Medulla oblongata (tissue), 1 donor: ENCODE measurements at regions not wholly inside any gene's neighbourhood (a gene's known extent, or its start where the extent isn't known, plus 50 kb on each side); places are given as distances from the start of the nearest gene placed in this dataset.

Experiments used
- DNase-seq: peaks from one replicate; pipeline ENCODE4 v3.0.0-alpha.2; 2015; ENCODE audit errors: extremely low spot score

DNA sequence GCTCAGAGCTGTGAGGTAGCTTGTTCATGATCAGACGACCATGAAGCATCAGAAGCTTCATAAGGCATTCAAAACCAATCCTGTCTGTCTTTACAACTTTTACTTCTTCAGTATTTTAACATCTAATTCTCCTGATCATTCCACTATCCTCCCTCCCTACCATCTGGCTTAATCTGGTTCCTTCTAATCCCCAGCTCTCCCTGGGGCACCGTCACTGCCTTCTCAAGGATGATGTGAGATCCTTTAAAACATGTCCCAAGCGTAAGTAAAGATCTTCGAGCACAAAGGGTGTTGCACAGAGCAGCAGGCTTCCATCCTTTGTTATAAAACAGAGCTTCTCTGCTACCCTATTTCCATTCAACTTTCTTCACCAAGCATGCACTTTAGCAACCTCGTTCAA, 362.7 kb upstream of the ARRDC4 start:
- no peak for DNase-seq

- DNase-seq, result no peak
These were observed 362.1 kb upstream of the ARRDC4 start for GRCh38 chr15:97598353-97598798.

- DNase-seq, result no peak
These were observed 360.3 kb upstream of the ARRDC4 start for GRCh38 chr15:97600190-97600589.

DNA sequence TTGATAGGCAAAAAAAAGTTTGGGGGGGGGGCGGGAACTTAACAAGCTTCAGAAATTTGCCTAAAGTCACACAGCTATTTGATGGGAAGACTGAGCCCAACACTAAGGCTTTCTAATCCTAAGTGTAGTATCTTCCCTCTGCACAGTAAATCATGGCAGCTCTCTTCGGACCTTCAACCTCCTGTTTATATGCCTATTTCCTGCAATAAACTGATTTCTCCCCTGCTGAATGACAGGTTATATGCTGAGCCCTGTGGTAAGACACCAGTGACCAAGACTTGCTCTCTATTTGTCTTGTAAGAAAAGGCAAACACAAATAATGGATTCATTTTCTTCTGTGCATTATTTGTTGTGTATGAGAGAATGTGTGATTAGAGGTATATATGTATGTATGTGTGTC, 355.8 kb upstream of the ARRDC4 start:
- DNase-seq, result no peak

GRCh38 chr15:97615114-97615513, 345.4 kb upstream of the ARRDC4 start:
- DNase-seq, result no peak

DNA sequence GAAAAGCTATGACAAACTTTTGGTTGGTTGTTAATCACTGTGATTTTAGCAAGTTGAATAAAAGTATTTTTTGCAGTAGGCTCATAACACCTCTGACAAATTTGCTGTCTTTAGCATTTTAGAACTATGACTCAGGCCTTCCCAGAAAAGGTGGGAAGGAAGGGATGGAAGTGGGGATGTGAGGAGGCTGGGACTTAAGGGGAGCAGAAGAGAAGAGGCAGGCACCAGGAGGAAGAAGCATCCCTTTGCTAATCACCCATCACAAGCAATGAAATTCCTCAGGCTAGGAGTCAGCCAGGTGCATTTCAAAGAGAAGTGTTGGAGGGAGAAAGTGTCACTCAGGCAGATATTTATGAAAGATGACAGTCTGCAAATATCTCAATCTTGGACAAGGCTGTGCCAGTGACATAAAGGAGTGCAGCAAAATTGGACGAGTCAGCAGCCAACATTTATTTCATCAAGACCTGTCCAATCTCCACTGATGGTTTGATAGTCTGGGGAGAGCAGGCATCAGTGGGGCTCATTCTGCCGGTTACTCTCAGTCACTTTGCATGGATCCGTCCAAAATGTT, 337.3 kb upstream of the ARRDC4 start:
- no peak for DNase-seq

DNA sequence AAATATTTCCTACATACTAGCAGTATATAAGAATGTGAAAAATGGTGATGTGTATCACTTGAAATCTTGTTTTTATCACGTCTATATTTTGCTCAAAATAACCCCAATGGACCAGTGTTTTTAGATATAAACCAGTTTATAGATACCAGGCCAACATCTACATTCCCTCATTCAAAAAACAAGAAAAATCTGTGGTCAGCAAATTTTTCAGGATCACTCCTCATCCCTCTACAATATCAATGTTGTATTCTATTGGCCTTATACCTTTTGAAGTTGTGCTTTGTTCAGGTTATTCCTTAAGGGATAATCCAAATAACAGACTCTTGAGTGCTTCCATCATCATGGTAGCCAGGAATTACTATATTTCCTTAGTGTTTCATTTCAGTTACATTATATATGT, 332.9 kb upstream of the ARRDC4 start:
- DNase-seq, result no peak

DNA sequence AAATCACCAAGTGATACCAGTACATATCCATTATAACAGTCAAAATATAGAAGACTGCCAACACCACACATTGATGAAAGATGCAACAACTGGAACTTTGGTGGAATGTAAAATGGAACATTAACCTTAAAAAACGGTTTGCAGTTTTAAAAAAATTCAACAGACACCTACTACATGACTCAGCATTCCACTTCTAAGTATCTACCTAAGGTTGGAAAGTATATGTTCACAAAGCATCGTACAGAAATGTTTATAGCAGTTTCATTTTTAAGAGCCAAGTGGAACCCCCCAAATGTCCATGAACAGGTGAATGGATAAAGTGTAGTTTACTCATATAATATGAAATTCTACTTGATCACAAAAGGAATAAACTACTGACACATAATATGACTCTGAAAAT, 314.7 kb upstream of the ARRDC4 start:
- DNase-seq, result no peak

DNA sequence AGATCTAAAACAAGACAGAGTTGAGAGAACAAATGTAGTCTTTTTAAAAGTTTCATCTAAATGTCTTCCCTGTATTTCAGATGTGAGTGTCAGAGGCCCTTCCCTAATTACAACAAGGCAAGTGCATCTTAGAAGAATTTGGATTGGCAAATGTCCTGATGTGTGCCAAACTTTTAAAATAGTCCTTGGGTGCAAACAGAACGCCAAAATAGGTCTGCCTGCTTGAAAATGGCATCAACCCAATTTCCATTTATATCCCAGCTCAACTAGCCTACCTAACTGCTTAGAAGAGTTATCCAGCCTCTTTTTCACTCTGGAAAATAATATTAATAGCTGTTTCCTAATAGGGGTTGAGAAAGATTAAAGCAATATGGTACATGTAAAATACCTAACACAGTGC, 311.8 kb upstream of the ARRDC4 start:
- no peak for DNase-seq

- DNase-seq, result no peak
These were observed 308.5 kb upstream of the ARRDC4 start for GRCh38 chr15:97652041-97652440.

GRCh38 chr15:97652700-97653167, 307.8 kb upstream of the ARRDC4 start:
- DNase-seq, result no peak

DNA sequence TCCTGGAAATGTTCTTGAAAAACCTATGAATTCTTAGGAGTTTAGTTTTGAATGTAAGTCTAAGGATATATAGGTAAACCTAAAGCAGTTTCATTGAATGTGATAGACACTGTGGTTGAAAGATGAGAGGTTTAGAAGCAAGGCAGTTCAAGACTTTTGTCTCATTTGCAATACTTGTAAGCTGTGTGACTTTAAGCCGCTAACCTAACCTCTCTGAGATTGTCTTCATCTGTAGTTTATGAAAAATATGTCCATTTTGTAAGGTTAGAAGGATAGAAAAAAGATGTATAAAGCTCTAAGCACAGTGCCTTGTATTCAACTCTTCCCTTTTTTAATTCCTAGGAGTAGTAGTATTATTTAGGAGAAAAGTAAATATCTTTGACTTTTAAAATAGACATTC, 306.6 kb upstream of the ARRDC4 start:
- no peak for DNase-seq

DNA sequence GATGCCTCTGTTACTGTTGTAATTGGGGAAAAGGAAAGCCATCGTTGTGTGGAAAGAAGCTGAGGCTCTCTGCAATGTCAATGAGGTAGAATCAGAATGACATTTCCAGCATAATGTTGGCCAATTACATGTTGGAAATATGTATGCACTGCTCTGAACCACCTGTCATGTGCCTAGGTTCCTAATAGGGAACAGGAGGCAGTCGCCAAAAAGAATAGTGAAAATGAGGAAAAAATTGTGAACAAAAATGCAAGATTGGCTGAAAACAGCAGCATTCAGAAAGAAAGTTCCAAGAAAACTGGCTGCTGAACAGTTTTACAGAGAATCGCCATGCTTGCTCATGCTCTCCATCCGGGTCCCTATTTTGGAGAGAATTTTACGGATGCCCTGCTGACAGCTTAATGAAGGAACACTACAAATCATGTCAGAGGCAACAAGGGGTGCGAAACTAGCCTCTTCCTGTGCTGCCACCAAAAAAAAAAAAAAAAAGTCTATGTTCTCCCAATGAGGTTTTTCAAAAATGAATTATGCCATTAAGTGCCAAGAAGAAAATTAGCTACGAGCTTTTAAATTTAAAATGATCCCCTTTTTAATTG, 305.9 kb upstream of the ARRDC4 start:
- DNase-seq, result no peak

- no peak for DNase-seq
These were observed 298.7 kb upstream of the ARRDC4 start for GRCh38 chr15:97661796-97662195.

- no peak for DNase-seq
These were observed 287.9 kb upstream of the ARRDC4 start for GRCh38 chr15:97672586-97672985.

- no peak for DNase-seq
These were observed 281.8 kb upstream of the ARRDC4 start for GRCh38 chr15:97678656-97679055.

DNA sequence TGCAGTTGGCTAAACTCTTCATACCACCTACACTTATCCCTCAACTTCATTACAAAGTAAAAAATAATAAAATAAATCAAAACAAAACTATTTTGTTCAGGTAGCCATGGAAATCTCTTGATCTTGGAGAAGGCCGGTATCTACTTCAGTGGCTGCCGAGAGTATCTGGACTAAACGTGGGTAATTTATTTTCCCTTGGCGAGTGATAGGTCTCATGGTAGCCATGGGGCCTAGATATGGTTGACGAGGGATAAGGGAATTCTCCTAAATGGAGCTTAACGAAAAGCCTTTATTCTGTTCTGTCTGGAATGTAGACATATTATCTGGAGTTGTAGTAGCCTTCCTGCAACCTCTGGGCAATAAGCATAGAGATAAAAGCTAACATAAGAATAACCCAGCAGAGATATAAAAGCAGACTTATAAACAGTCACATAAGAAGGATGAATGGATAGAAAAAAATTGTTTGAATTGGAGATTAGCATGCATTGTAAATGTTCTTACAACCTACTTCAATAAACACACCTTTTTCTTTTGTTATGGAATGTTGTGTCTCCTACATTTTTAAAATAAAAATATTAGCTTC, 281.3 kb upstream of the ARRDC4 start:
- DNase-seq, result no peak

GRCh38 chr15:97680606-97681220, 279.8 kb upstream of the ARRDC4 start:
- no peak for DNase-seq

- no peak for DNase-seq
These were observed 276.7 kb upstream of the ARRDC4 start for GRCh38 chr15:97683831-97684230.

DNA sequence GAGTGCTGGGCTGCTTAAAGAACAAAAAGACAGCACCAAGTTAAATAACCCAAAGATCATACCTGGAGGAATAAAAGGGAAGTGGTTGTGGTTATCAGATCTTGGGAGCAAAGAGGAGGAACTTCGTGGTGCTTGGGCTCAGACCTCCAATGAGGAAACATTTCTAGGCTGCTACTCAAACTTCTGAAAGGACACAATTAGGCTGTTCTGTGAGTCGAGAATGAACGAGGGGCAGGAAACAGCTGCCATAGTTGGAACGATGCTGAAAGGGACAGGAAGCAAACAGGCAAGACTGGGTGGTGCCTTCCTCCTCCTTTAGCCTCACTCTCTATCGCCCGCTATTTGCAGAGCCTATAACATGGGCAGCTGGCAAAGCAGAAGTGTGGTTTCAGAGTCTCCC, 276.3 kb upstream of the ARRDC4 start:
- no peak for DNase-seq

- DNase-seq, result no peak
These were observed 274.2 kb upstream of the ARRDC4 start for GRCh38 chr15:97686324-97686723.

DNA sequence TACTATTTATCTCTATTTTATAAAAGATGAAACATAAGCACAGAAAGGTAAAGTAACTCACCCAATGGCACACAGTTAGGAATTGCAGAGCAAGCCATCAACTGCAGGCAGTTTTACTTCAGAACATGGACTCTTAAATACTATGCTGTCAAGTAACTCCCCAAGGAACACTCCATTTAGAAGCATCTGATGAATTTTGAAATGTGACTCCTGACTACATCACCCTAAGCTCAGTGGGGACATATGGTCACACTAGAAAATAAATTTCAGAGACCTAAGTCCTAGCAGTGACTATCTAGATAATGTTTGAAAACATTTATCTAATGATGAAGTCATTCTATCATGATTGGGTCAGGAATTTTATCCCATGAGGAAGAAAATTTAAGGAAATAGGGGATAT, 272.8 kb upstream of the ARRDC4 start:
- no peak for DNase-seq

- no peak for DNase-seq
These were observed 272.3 kb upstream of the ARRDC4 start for GRCh38 chr15:97688177-97688576.
